ENCODE measurements at regions not wholly inside any gene's neighbourhood (a gene's known extent, or its start where the extent isn't known, plus 50 kb on each side); places are given as distances from the start of the nearest gene placed in this dataset.

- TF ChIP-seq REST (IDR thresholded peaks at IDR 0.05; ENCODE audit: insufficient read depth in 1 of 2, low read depth in 2 of 2, low read length in 2 of 2), result no peak
- no peak for TF ChIP-seq TAF1 (IDR thresholded peaks at IDR 0.05; ENCODE audit: borderline replicate concordance, insufficient read depth, low read length)
- TF ChIP-seq SIN3A (IDR thresholded peaks at IDR 0.05; ENCODE audit: borderline replicate concordance, insufficient read depth, low read length), result no peak
- TF ChIP-seq POLR2AphosphoS5 (IDR thresholded peaks at IDR 0.05; ENCODE audit: low read depth, low read length), result no peak
- no peak for TF ChIP-seq FOXP2 (optimal IDR thresholded peaks at IDR 0.05; ENCODE audit: borderline replicate concordance, extremely low read depth, extremely low read length, insufficient read depth)
These were observed 64.8 kb upstream of the PCSK6 start for GRCh38 chr15:101554115-101554915.

- TF ChIP-seq TAF1 (IDR thresholded peaks at IDR 0.05; ENCODE audit: borderline replicate concordance, insufficient read depth, low read length), result no peak
- no peak for TF ChIP-seq REST (IDR thresholded peaks at IDR 0.05; ENCODE audit: insufficient read depth in 1 of 2, low read depth in 2 of 2, low read length in 2 of 2)
- TF ChIP-seq POLR2AphosphoS5 (IDR thresholded peaks at IDR 0.05; ENCODE audit: low read depth, low read length), result no peak
- TF ChIP-seq SIN3A (IDR thresholded peaks at IDR 0.05; ENCODE audit: borderline replicate concordance, insufficient read depth, low read length), result no peak
- TF ChIP-seq FOXP2 (optimal IDR thresholded peaks at IDR 0.05; ENCODE audit: borderline replicate concordance, extremely low read depth, extremely low read length, insufficient read depth), result no peak
These were observed 62.4 kb upstream of the PCSK6 start for GRCh38 chr15:101551696-101552591.

DNA sequence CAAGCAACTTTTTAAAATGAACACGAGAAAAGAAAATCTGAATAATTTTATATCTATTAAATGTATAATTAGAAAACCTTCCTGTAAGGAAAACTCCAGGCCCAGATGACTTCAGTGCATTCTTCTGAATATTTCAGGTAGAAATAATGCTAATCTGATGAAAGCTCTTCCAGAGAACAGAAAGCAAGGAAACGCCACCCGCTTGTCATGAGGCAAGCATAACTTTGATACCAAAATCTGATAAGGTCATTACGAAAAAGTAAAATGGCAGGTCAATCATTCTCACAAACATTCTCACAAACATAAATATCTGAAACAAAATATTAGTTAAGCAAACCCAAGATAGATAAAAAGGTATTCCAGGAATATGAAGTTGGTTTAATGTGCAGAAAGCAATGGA, 60.6 kb upstream of the PCSK6 start:
- no peak for TF ChIP-seq POLR2AphosphoS5 (IDR thresholded peaks at IDR 0.05; ENCODE audit: low read depth, low read length)
- TF ChIP-seq SIN3A (IDR thresholded peaks at IDR 0.05; ENCODE audit: borderline replicate concordance, insufficient read depth, low read length), result no peak
- TF ChIP-seq TAF1 (IDR thresholded peaks at IDR 0.05; ENCODE audit: borderline replicate concordance, insufficient read depth, low read length), result no peak
- TF ChIP-seq FOXP2 (optimal IDR thresholded peaks at IDR 0.05; ENCODE audit: borderline replicate concordance, extremely low read depth, extremely low read length, insufficient read depth), result no peak
- no peak for TF ChIP-seq REST (IDR thresholded peaks at IDR 0.05; ENCODE audit: insufficient read depth in 1 of 2, low read depth in 2 of 2, low read length in 2 of 2)

DNA sequence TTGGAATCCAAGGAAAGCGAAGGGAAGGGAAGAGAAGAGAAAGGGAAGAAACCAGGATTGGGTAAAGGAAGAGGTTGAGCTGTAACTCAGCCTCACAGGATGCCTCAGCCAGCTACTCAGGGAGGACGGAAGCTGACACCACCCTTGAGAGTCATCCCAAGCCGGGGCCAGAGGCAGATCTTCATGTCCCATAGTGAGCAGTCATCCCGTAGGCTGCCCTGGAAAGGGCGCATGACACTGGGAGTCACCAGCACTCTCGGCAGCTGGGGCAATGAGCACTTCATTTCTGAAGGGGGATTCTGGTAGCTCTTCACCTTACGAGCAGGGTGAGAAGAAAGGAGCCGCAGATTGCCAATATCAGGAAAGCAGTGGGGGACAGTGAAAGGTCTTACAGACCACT, 60.1 kb upstream of the PCSK6 start:
- TF ChIP-seq POLR2AphosphoS5 (IDR thresholded peaks at IDR 0.05; ENCODE audit: low read depth, low read length), result no peak
- TF ChIP-seq REST (IDR thresholded peaks at IDR 0.05; ENCODE audit: insufficient read depth in 1 of 2, low read depth in 2 of 2, low read length in 2 of 2), result no peak
- TF ChIP-seq FOXP2 (optimal IDR thresholded peaks at IDR 0.05; ENCODE audit: borderline replicate concordance, extremely low read depth, extremely low read length, insufficient read depth), result no peak
- TF ChIP-seq SIN3A (IDR thresholded peaks at IDR 0.05; ENCODE audit: borderline replicate concordance, insufficient read depth, low read length), result no peak

Measured in PFSK-1 (cell line).